HG03342 (cell line): ENCODE measurements at regions not wholly inside any gene's neighbourhood (a gene's known extent, or its start where the extent isn't known, plus 50 kb on each side); places are given as distances from the start of the nearest gene placed in this dataset.
"Not testable (repeated sequence)": the region's sequence is repeated elsewhere in the genome, so short reads cannot be mapped to it uniquely, and the experiment has no call there.

Source experiments
- ATAC-seq: cut with Tn5 transposase; IDR thresholded peaks from one replicate; pipeline ENCODE4 v1.9.1; 2021; ENCODE audit warnings: mild to moderate bottlenecking, moderate library complexity; ENCODE audit not compliant: unreplicated experiment

DNA sequence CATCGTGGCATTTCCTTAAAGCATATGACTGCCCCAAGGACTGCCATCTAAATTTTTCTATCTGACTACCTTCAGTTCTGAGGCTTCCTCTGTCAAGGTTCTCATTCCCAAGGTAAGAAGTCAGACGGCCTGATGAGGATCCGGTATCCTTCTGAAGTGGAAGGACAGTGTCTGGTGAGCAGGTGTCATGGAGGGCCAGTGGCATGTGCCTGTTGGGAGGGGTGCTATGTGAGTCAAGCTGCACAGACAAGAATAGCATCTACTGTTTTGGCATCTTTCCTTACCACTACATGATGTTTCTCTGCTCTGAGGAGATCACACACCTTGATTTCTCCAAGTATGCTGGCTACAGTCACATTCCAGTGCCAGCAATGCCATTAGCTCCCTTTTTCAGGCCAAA, 99.6 kb upstream of the RGS1 start:
- no peak for ATAC-seq

DNA sequence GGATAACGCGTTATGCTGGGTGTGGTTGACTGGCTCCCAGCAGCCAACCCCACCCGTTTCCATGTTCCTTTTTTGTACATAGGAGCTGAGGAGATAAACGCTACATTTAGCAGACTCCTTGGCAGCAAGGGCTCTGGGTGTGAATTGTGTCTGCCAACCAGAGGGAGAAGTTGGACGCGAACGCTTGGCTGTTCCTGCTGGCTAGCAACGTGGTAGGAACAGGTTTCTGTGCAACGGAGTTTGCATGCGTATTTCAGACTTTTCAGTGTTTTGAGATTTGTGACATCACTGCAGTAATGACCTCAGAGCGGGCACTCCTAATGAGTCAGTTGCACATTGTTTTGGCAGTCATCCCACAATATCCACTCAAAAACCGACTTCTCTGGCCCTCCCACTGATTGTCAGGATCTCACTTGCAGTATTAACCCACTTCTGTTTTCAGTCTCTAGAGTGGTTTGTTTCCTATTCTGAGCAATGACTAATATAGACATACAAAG, 98.7 kb upstream of the RGS1 start:
- ATAC-seq, result peak; percentile 71

- peak; percentile 69 for ATAC-seq
Measured at GRCh38 chr1:192477630-192478029, 97.9 kb upstream of the RGS1 start.

DNA sequence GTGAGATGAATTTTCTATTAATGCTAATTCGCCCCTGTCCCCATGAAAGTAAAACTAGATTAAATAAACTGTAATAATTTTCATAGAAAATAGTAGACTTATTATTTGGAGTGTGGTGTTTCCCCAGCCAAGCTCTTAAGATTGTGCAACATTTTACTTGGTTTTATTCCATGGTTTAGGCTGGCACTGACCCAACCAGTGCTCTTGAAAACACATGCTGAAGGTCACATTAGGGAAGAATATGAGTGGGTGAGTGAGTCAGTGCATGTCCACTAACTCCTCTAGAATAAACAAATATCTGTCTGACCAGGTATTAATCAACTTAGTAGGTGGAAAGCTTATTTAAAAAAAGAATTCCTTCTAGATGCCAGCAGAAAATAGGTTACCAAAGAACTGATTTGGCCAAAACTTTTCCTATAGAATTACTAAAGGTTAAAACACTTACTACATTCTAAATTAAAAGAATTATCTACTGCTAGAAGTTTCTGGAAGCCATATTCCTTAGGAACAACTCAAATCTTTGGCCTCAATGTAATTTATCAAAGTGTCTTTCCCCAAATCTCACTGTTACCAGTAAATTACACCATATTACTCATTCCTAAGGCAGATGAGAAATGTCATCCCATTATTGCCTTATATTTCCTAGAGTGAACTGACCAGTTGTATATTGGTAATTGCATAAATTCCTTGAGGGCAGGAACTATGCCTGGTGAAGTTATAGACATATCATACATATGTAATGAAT, 89.7 kb upstream of the RGS1 start:
- ATAC-seq, result no peak

GRCh38 chr1:192488058-192488457, 87.5 kb upstream of the RGS1 start:
- no peak for ATAC-seq

- no peak for ATAC-seq
Measured at GRCh38 chr1:192489047-192489446, 86.5 kb upstream of the RGS1 start.

DNA sequence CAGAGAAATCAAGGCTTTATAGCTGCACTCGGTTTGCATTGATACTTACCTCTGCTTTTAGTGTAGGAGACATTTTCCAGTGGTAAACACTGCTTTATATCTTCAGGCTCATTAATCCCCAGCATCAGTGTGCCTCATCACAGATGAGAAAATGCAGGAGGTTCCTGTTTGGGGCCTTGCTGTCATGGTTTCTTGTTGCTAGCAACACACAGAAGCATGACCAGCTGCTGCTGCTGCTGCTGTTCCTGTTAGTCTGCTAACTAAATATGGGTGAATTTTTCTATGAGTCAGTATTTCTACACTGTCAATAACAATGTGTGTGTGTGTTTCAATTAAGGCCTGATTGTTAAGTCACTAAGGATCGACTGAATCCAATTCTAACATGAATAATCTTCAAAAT, 85.8 kb upstream of the RGS1 start:
- peak; percentile 92 for ATAC-seq

DNA sequence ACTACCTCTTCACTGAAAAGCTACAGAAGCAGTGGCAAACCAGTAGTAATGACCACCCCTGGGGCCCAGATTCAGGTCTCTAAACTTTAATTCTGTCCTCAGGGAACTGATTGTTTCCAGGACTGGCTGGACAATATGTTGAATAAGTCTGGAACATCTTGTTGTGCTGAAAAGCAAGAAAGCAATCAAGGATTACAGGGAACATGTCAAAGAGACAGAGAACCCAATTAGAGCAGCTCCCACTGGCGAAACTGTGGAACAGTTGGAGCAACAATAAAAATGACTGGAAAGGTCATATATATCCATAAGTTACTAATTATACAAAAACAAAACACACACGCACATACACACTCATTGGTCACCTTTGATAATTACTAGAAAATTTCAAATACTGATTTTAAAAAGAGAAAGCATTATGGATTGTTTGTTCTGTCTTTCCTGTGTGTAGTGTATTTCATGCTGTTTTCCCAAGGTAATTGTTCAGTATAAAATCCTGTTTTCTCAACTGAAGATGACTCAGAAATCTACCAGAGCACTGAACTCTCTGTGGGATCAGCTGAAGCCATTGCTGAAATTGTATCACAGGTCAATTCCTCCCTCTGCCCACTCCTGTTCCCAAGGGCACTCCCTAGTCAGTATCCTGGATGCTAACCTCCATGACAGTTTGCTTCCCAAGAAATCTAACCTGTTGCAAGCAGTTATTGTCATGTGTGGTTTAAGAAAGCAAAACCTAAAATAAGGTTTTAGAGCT, 83.6 kb upstream of the RGS1 start:
- ATAC-seq, result no peak

DNA sequence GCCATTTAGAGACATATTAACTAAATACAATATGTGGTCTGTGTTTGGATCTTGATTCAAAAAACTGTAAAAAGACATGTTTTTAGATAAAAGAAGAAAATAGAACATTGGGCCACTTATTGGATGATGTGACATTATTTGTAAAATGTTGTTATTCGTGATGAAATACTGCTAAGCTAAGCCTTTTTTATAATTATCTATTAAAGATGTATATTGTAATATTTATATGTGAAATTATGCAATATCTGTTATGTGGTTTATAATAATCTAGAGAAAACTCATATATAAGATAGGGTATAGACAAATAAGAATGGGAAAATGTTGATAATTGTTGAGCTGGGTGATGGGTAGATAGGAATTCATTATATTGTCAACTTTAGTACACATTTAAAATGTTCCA, 82.0 kb upstream of the RGS1 start:
- no peak for ATAC-seq

DNA sequence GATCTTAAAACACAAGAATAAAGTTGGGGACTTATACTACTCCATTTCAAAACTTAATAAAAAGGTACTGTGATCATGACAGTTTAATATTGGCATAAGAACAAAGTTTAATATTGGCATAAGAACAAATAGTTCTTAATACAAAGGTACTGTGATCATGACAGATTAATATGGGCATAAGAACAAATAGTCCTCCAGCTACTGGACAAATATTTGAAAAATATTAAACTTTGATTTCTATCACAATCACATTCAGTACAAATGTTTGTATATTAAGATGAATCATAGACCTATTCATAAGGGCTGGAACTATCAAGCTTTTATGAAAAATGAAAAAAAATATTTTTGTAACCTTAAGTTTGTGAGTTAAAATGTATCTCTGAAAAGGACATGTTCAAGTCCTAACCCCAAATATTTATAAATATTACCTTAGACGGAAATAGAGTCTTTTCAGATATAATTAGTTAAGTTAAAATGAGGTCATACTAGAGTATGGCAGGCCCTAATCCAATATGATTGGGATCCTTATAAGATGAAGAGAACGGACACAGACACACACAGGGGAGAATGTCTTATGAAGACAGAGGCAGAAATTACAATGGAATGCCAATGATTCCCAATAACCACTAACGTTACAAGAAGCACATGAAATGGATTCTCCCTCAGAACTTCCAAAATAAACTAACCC, 79.1 kb upstream of the RGS1 start:
- ATAC-seq, result no peak

DNA sequence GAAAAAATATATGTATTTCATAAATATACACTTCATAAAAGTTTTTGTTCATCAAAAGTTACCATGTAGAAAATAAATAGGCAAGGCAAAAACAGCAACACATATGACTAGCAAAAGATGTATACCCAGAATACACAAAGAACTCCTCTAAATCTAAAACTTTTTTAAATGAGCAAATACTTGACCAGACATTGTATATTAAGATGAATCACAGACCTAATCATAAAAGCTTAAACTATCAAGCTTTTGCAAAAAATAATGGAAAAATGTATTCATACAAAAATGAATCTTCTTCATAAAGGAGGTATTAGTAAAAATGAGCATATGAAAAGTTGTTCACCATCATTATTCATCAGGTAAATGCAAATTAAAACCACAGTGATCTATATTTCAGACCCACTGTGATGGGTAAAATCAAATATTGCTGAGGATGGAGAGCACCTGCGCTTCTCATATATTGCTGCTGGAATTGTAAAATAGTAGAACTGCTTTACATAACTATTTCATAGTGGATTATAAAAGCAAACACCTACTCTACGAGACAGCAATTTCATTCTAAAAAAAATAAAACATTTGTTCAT, 78.3 kb upstream of the RGS1 start:
- ATAC-seq, result no peak

- not testable (repeated sequence) for ATAC-seq
Measured at GRCh38 chr1:192498092-192498491, 77.5 kb upstream of the RGS1 start.

DNA sequence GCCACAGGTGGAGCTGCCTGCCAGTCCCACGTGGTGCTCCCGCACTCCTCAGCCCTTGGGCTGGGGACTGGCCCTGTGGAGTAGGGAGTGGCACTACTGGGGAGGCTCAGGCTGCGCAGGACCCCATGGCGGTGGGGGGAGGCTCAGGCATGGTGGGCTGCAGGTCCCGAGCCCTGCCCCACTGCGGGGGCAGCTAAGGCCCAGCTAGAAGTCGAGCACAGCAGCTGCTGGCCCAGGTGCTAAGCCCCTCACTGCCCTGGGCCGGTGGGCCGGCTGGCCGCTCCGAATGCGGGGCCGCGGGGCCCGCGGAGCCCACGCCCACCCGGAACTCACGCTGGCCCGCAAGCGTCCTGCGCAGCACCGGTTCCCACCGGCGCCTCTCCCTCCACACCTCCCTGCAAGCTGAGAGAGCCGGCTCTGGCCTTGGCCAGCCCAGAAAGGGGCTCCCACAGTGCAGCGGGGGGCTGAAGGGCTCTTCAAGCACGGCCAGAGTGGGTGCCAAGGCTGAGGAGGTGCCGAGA, 76.5 kb upstream of the RGS1 start:
- not testable (repeated sequence) for ATAC-seq

- ATAC-seq, result not testable (repeated sequence)
Measured at GRCh38 chr1:192500541-192500940, 75.0 kb upstream of the RGS1 start.

GRCh38 chr1:192506741-192507155, 68.8 kb upstream of the RGS1 start:
- ATAC-seq, result peak; percentile 97

GRCh38 chr1:192512426-192513162, 63.0 kb upstream of the RGS1 start:
- peak; percentile 16 for ATAC-seq

- ATAC-seq, result no peak
Measured at GRCh38 chr1:192513196-192513595, 62.4 kb upstream of the RGS1 start.

DNA sequence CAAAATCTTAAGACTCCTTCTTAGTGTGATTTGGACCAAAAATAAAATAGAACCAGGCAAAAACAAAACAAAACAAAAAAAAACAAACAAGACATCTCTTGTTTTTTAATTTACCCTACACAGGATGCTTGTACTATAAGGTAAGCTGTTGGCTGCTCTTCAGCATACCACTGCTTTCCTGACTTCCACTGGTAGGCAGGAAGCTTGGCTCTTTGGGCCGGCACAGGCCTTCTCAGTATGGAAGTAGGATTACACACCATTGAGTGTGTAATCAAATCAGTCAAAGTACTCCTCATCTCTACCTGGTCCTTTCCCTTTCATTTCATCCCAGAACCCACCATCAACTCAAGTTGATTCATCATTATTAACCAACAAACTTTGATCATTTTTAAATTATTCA, 61.9 kb upstream of the RGS1 start:
- ATAC-seq, result no peak

GRCh38 chr1:192516776-192517297, 58.7 kb upstream of the RGS1 start:
- ATAC-seq, result peak; percentile 97

DNA sequence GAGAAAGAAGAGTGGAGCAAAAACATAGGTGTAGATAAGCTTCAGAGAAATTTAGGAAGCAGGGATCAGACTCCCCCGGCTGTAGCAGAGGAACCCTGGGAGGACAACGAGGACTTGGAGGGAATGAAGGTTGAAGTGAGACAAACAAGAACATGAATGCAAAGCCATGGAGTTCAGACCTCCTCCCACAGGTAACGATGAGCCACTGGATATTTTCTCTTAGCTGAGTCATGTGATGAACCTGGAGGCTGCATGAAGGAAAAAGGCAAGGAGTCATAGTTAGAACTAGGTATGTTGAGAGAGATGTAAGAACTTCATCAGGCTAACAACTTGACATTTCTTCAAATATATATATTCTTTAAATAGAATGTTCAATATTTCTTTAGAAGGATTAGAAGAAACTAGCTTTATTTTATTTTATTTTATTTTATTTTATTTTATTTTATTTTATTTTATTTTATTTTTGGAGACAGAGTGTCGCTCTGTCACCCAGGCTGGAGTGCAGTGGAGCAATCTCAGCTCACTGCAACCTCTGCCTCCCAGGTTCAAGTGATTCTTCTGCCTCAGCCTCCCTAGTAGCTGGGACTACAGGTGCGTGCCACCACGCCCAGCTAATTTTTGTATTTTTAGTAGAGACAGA, 57.7 kb upstream of the RGS1 start:
- ATAC-seq, result not testable (repeated sequence)
